ENCODE measurements at regions not wholly inside any gene's neighbourhood (a gene's known extent, or its start where the extent isn't known, plus 50 kb on each side); places are given as distances from the start of the nearest gene placed in this dataset.

- H3K36me3 Mint-ChIP-seq (ENCODE audit: insufficient read depth, unreplicated experiment), result no peaks in the 10 kb centered on the region
- peaks cover 6% of the 10 kb centered on the region for H3K27me3 Mint-ChIP-seq (ENCODE audit: insufficient read depth, unreplicated experiment)
- H3K27ac Mint-ChIP-seq (ENCODE audit: unreplicated experiment), result no peak overlapping the region
- no peaks in the 10 kb centered on the region for H3K9me3 Mint-ChIP-seq (ENCODE audit: unreplicated experiment)
- no TSS peak for BruUV-seq (replicated peaks)
- H3K4me3 Mint-ChIP-seq (ENCODE audit: unreplicated experiment), result no peak overlapping the region
- POLR2A ChIA-PET, result no interaction called here
- Histone ChIP-seq H3K4me3 (ENCODE audit: low read depth, low read length) (no peak overlapping the region), H3K27me3 (replicated peaks; ENCODE audit: control insufficient read depth, insufficient read depth, low read length) (peaks cover 1% of the 10 kb centered on the region; the same call in 1 of the 2 replicates), H3K9me3 (no peaks in the 10 kb centered on the region), H3K36me3 (ENCODE audit: control insufficient read depth, insufficient read depth, low read length) (no peaks in the 10 kb centered on the region), H3K4me1 (peaks cover 10% of the 10 kb centered on the region; the same call in 1 of the 2 replicates)
- DNase-seq, result no peak
- CTCF ChIA-PET, result no interaction called here
- peaks cover 16% of the 10 kb centered on the region for H3K4me1 Mint-ChIP-seq (ENCODE audit: low read depth, unreplicated experiment)
- no peak for TF ChIP-seq CTCF (IDR thresholded peaks at IDR 0.05; ENCODE audit: insufficient read depth in 1 of 2, low read depth in 1 of 2, low read length in 1 of 2, severe bottlenecking in 1 of 2, unreplicated experiment in 1 of 2)
- intact Hi-C loops (cut with micrococcal nuclease; ENCODE audit: unreplicated experiment), result no loop called here
These were observed 322.3 kb downstream of the DHX15 start for GRCh38 chr4:24262084-24262483.

DNA sequence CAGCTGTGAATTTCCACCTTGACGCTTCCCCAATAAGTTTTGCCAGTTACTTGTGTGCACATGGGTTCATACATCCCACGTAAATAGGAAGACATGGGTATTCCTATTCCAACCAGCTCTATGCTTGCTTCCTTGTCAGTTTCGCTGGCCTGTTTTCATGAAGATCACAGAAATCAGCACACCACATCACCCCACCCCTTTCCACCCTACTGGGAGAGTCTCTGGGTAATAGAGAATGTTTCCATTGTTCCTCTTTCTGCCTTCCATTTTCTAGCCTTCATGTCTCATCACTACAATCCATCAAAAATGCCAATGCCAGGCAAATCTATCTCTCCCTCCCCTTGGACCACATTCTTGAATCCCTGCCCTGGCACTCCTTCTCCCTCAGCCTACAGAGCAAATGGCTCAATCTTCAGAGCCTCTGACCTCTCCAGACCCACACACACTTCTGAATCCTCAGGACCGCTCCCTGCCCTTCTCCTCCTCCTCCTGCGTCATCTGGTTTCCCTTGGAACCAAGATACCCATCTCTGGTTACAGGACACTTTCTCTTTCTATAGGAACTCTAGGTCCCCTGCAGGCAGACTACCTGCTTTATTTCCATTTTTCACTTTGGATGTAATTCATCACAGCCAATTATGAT, 323.3 kb downstream of the DHX15 start:
- CTCF ChIA-PET, result no interaction called here
- peaks cover 6% of the 10 kb centered on the region for H3K27me3 Mint-ChIP-seq (ENCODE audit: insufficient read depth, unreplicated experiment)
- no peak for TF ChIP-seq CTCF (IDR thresholded peaks at IDR 0.05; ENCODE audit: insufficient read depth in 1 of 2, low read depth in 1 of 2, low read length in 1 of 2, severe bottlenecking in 1 of 2, unreplicated experiment in 1 of 2)
- POLR2A ChIA-PET, result no interaction called here
- no peak overlapping the region for H3K27ac Mint-ChIP-seq (ENCODE audit: unreplicated experiment)
- Histone ChIP-seq H3K4me3 (ENCODE audit: low read depth, low read length) (no peak overlapping the region), H3K9me3 (no peaks in the 10 kb centered on the region), H3K27me3 (replicated peaks; ENCODE audit: control insufficient read depth, insufficient read depth, low read length) (peaks cover 1% of the 10 kb centered on the region; the same call in 1 of the 2 replicates), H3K36me3 (ENCODE audit: control insufficient read depth, insufficient read depth, low read length) (no peaks in the 10 kb centered on the region), H3K4me1 (no peaks in the 10 kb centered on the region; the same call in 1 of the 2 replicates)
- no peak overlapping the region for H3K4me3 Mint-ChIP-seq (ENCODE audit: unreplicated experiment)
- no peak for DNase-seq
- BruUV-seq (replicated peaks), result no TSS peak
- no peaks in the 10 kb centered on the region for H3K36me3 Mint-ChIP-seq (ENCODE audit: insufficient read depth, unreplicated experiment)
- H3K9me3 Mint-ChIP-seq (ENCODE audit: unreplicated experiment), result no peaks in the 10 kb centered on the region
- intact Hi-C loops (cut with micrococcal nuclease; ENCODE audit: unreplicated experiment), result no loop called here
- peaks cover 6% of the 10 kb centered on the region for H3K4me1 Mint-ChIP-seq (ENCODE audit: low read depth, unreplicated experiment)

GRCh38 chr4:24260133-24260715, 324.1 kb downstream of the DHX15 start:
- no peaks in the 10 kb centered on the region for H3K36me3 ChIP-seq (ENCODE audit: control insufficient read depth, insufficient read depth, low read length)
- no peaks in the 10 kb centered on the region for H3K9me3 ChIP-seq
- H3K9me3 Mint-ChIP-seq (ENCODE audit: unreplicated experiment), result no peaks in the 10 kb centered on the region
- no peak overlapping the region for H3K4me3 ChIP-seq (ENCODE audit: low read depth, low read length)
- H3K4me3 Mint-ChIP-seq (ENCODE audit: unreplicated experiment), result no peak overlapping the region
- no TSS peak for BruUV-seq (replicated peaks)
- no peak for DNase-seq
- POLR2A ChIA-PET, result no interaction called here
- H3K36me3 Mint-ChIP-seq (ENCODE audit: insufficient read depth, unreplicated experiment), result no peaks in the 10 kb centered on the region
- H3K27me3 Mint-ChIP-seq (ENCODE audit: insufficient read depth, unreplicated experiment), result peaks cover 6% of the 10 kb centered on the region
- CTCF ChIA-PET, result no interaction called here
- H3K4me1 Mint-ChIP-seq (ENCODE audit: low read depth, unreplicated experiment), result peaks cover 6% of the 10 kb centered on the region
- no peaks in the 10 kb centered on the region for H3K4me1 ChIP-seq
- peaks cover 1% of the 10 kb centered on the region; the same call in 1 of the 2 replicates for H3K27me3 ChIP-seq (replicated peaks; ENCODE audit: control insufficient read depth, insufficient read depth, low read length)
- TF ChIP-seq CTCF (IDR thresholded peaks at IDR 0.05; ENCODE audit: insufficient read depth in 1 of 2, low read depth in 1 of 2, low read length in 1 of 2, severe bottlenecking in 1 of 2, unreplicated experiment in 1 of 2), result no peak
- no peak overlapping the region for H3K27ac Mint-ChIP-seq (ENCODE audit: unreplicated experiment)
- intact Hi-C loops (cut with micrococcal nuclease; ENCODE audit: unreplicated experiment), result no loop called here
